AG09309 (cell line): ENCODE measurements at regions not wholly inside any gene's neighbourhood (a gene's known extent, or its start where the extent isn't known, plus 50 kb on each side); places are given as distances from the start of the nearest gene placed in this dataset.
A peak's percentile ranks its signal among the peaks of the same experiment; 100 is the strongest.
"Not testable (repeated sequence)": the region's sequence is repeated elsewhere in the genome, so short reads cannot be mapped to it uniquely, and the experiment has no call there.

ENCODE experiments used
- DNase-seq: peaks from one replicate; pipeline ENCODE4 v3.0.0-alpha.2; 2010; ENCODE audit warnings: low read depth
- H3K4me3 ChIP-seq: 2 replicates; pipeline ENCODE4 v1.5.1; 2011; ENCODE audit warnings: mild to moderate bottlenecking, low read depth, low read length, moderate library complexity; ENCODE audit not compliant: control insufficient read depth
- TF ChIP-seq, protein P1 (sequence below): IDR thresholded peaks from 2 replicates; pipeline ENCODE4 v1.5.1; 2011; ENCODE audit warnings: mild to moderate bottlenecking, low read depth, low read length, inconsistent platforms; ENCODE audit not compliant: insufficient read depth, control insufficient read depth; ENCODE audit errors: missing control alignments

DNA sequence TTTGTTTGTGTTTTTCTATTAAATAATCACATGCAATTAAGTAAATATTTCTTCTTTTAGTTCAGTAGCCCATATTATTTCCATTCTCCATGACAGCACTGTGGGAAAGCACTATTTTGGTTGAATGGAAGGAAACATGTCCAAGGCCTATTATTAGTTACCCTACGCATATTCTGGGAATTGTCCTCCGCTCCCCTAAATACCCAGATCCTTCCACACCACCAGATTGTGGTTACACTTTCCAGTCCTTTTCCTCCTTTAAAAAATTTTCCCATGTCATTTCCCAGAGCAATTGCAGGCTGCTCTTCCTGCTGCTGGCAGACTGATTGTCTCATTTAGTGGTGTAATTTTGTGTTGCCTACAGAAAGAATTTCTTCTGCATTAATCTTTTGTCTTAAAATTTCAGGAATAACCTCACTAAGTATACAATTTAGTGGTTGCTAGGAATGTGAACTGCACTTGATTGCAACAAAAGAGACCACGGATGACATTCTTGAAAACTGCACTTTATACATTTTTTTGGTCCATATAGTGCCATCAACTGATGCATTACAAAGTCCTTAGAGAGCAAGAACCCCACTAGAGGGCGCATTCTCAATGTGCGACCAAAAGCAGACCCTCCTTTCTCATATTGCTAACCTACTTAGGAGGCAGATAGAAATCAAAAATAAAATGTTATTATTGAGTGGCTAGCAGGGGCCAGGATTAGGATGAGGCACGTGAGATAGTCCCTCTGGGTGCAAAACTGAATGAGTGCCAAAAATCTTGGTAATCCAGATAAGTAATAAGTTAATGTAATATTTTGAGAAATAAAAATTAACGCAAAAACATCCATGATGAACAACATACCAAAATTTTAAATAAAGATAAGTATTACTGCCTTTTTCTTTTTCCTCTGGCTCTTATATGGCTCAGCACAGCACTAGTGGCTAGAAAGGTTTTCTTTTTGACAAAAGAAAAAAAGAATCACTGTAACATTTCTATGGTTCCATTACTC lies 98.8 kb upstream of the IQCM start:
- no peak overlapping the region for H3K4me3 ChIP-seq
- peak; percentile 28 for DNase-seq
- TF ChIP-seq, protein P1, sequence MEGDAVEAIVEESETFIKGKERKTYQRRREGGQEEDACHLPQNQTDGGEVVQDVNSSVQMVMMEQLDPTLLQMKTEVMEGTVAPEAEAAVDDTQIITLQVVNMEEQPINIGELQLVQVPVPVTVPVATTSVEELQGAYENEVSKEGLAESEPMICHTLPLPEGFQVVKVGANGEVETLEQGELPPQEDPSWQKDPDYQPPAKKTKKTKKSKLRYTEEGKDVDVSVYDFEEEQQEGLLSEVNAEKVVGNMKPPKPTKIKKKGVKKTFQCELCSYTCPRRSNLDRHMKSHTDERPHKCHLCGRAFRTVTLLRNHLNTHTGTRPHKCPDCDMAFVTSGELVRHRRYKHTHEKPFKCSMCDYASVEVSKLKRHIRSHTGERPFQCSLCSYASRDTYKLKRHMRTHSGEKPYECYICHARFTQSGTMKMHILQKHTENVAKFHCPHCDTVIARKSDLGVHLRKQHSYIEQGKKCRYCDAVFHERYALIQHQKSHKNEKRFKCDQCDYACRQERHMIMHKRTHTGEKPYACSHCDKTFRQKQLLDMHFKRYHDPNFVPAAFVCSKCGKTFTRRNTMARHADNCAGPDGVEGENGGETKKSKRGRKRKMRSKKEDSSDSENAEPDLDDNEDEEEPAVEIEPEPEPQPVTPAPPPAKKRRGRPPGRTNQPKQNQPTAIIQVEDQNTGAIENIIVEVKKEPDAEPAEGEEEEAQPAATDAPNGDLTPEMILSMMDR, result peak; percentile 84

GRCh38 chr4:149915735-149916134 lies 100.1 kb upstream of the IQCM start:
- not testable (repeated sequence) for H3K4me3 ChIP-seq

DNA sequence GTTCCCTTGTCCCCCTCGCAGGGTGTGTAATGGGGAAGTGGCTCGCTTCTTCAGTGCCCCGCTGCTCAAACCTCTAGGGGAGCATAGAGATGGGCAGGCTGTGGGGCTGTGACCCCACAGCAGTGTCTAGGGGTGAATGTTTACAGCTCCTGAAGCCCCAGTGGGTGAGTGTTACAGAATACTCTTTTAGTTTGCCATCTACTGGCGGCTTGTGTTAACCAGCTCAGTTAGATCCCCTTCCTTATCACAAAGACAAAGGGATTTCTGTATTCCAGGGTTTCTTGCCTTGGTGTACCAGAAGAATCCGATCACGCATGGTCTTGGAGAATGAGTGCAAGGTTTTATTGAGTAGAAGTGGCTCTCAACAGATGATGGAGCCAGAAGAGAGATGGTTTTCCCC lies 108.1 kb upstream of the IQCM start:
- H3K4me3 ChIP-seq, result no peak overlapping the region
- no peak for DNase-seq
- TF ChIP-seq, protein P1, result no peak

More at GRCh38 chr4:149915735-149916134, 100.1 kb upstream of the IQCM start:
- not testable (repeated sequence) for DNase-seq

- TF ChIP-seq, protein P1, result no peak
- H3K4me3 ChIP-seq, result no peak overlapping the region
- no peak for DNase-seq
Measured at GRCh38 chr4:149927514-149927913, 111.9 kb upstream of the IQCM start.

- TF ChIP-seq, protein P1, result no peak
- no peak overlapping the region for H3K4me3 ChIP-seq
- no peak for DNase-seq
Measured at GRCh38 chr4:149928507-149928906, 112.9 kb upstream of the IQCM start.

DNA sequence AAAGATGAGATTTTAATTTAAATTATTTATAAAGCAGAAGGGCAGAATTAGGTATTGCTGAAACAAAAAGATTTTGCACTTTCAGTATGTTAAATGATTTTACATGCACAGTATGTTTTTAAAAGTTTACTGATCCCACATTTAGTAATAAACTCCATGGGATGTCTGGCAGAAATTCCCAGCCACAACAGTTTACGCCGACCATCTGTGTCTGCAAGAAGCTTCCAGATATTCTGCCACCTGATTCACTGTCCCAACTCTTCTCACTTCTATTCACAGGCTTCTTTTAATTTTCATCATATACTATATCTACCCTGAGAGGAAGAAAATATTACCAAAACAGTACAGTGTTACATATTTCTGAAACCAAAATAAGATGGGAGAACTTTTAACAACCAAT lies 115.8 kb upstream of the IQCM start:
- TF ChIP-seq, protein P1, result no peak
- no peak overlapping the region for H3K4me3 ChIP-seq
- DNase-seq, result no peak

DNA sequence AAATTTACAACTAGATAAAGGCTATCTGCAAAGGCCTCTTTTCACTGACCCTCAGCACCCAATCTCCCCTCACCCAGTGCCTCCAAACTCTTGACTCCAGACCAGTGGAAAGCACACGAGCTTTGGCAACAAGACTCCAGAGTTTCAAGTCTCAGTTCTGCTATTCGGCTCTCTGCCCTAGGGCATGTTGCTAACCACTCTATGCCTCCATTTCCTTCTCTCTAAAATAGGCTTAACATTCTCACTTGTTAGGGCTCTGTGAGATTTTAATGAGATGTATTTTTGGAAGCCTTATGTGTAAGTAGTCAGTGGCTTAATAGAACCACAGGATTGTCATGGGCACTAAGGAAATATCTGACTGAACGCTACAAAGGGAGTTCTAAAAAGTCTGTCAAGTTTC lies 116.5 kb upstream of the IQCM start:
- TF ChIP-seq, protein P1, result no peak
- H3K4me3 ChIP-seq, result no peak overlapping the region
- no peak for DNase-seq
